Endothelial cell of umbilical vein (primary cell): ENCODE measurements at regions not wholly inside any gene's neighbourhood (a gene's known extent, or its start where the extent isn't known, plus 50 kb on each side); places are given as distances from the start of the nearest gene placed in this dataset.

Experiments
- EZH2 ChIP-seq: IDR thresholded peaks from 2 replicates; pipeline ENCODE4 v1.6.1; 2012; ENCODE audit warnings: borderline replicate concordance, low read depth, mild to moderate bottlenecking, moderate library complexity, low read length, inconsistent platforms; ENCODE audit not compliant: severe bottlenecking
- FOS ChIP-seq: IDR thresholded peaks from 2 replicates; pipeline ENCODE4 v1.6.1; 2011; ENCODE audit warnings: mild to moderate bottlenecking, low read length, moderate library complexity, borderline replicate concordance; ENCODE audit not compliant: insufficient read depth
- JUN ChIP-seq: IDR thresholded peaks from 2 replicates; pipeline ENCODE4 v1.6.1; 2011; ENCODE audit warnings: borderline replicate concordance, low read depth; ENCODE audit not compliant: insufficient read length, insufficient read depth
- MYC ChIP-seq: IDR thresholded peaks from one replicate; pipeline ENCODE4 v1.6.1; 2011; ENCODE audit warnings: mild to moderate bottlenecking, low read depth, low read length
- POLR2A ChIP-seq: IDR thresholded peaks from 2 replicates; pipeline ENCODE4 v1.6.1; 2012; ENCODE audit warnings: low read depth, mild to moderate bottlenecking, control low read depth, low read length
- POLR2AphosphoS5 ChIP-seq: IDR thresholded peaks from 2 replicates; pipeline ENCODE4 v1.6.1; 2012; ENCODE audit warnings: low read depth, mild to moderate bottlenecking, control low read depth, low read length, moderate library complexity; ENCODE audit not compliant: insufficient read depth
- TF ChIP-seq, protein P1 (sequence below), 2 donors: IDR thresholded peaks; 1 replicate in 1 of 2; 2 replicates in 1 of 2; pipeline ENCODE4 v1.5.1; 2011; ENCODE audit warnings: low read length in 2 of 2, mild to moderate bottlenecking in 2 of 2, moderate library complexity in 2 of 2, control low read depth in 1 of 2, inconsistent platforms in 1 of 2, low read depth in 1 of 2; ENCODE audit not compliant: insufficient read depth in 1 of 2; ENCODE audit errors: extremely low read depth in 1 of 2

DNA sequence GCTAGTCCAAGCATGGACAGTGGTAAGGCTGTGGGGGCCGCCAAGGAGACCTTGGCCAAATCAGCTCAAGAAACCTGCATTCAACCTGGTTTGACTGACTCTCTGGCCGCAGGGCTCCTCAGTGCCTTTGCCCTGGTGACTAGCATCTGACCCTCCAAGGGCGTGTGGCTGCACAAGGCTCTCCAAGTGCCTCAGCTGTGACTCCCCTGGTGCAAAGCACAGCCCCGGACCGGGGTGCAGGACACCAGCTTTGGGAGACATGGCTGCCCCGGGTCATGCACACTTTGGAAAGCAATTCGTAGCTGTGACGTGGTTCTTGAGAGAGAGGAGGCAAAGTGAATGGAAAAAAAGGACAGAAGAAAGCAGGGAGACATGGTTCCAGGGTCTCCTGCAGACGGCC lies 245.2 kb upstream of the IRX2 start:
- TF ChIP-seq EZH2 (no peak), POLR2A (no peak), FOS (no peak), POLR2AphosphoS5 (no peak), MYC (no peak), JUN (no peak)
- TF ChIP-seq, protein P1, sequence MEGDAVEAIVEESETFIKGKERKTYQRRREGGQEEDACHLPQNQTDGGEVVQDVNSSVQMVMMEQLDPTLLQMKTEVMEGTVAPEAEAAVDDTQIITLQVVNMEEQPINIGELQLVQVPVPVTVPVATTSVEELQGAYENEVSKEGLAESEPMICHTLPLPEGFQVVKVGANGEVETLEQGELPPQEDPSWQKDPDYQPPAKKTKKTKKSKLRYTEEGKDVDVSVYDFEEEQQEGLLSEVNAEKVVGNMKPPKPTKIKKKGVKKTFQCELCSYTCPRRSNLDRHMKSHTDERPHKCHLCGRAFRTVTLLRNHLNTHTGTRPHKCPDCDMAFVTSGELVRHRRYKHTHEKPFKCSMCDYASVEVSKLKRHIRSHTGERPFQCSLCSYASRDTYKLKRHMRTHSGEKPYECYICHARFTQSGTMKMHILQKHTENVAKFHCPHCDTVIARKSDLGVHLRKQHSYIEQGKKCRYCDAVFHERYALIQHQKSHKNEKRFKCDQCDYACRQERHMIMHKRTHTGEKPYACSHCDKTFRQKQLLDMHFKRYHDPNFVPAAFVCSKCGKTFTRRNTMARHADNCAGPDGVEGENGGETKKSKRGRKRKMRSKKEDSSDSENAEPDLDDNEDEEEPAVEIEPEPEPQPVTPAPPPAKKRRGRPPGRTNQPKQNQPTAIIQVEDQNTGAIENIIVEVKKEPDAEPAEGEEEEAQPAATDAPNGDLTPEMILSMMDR (IDR thresholded peaks at IDR 0.05; ENCODE audit: extremely low read depth in 1 of 2, insufficient read depth in 1 of 2, low read depth in 1 of 2, low read length in 2 of 2): no peak
